Fibroblast of lung (primary cell): ENCODE measurements at regions not wholly inside any gene's neighbourhood (a gene's known extent, or its start where the extent isn't known, plus 50 kb on each side); places are given as distances from the start of the nearest gene placed in this dataset.

Experiments
- CTCF ChIP-seq, 2 donors: IDR thresholded peaks in 1 of 2; conservative IDR thresholded peaks in 1 of 2; 1 replicate in 1 of 2; 2 replicates in 1 of 2; pipeline ENCODE4 v1.5.1; 2011 to 2012; ENCODE audit warnings: low read length in 2 of 2, control low read depth in 1 of 2, inconsistent platforms in 1 of 2, low read depth in 1 of 2, mild to moderate bottlenecking in 1 of 2
- EZH2 ChIP-seq: IDR thresholded peaks from 2 replicates; pipeline ENCODE4 v1.5.1; 2012; ENCODE audit warnings: low read length, control low read depth, mild to moderate bottlenecking; ENCODE audit errors: missing control alignments

GRCh38 chr9:108105885-108106284 lies 616.3 kb upstream of the KLF4 start:
- TF ChIP-seq CTCF (conservative IDR thresholded peaks at IDR 0.05 in 1 of 2, IDR thresholded peaks at IDR 0.05 in 1 of 2; ENCODE audit: low read depth in 1 of 2, low read length in 2 of 2), result no peak
- TF ChIP-seq EZH2, result no peak
